Hindlimb muscle (tissue), 1 donor: ENCODE measurements at regions not wholly inside any gene's neighbourhood (a gene's known extent, or its start where the extent isn't known, plus 50 kb on each side); places are given as distances from the start of the nearest gene placed in this dataset.

Source experiments
- DNase-seq: peaks from one replicate; pipeline ENCODE4 v3.0.0-alpha.2; 2013

DNA sequence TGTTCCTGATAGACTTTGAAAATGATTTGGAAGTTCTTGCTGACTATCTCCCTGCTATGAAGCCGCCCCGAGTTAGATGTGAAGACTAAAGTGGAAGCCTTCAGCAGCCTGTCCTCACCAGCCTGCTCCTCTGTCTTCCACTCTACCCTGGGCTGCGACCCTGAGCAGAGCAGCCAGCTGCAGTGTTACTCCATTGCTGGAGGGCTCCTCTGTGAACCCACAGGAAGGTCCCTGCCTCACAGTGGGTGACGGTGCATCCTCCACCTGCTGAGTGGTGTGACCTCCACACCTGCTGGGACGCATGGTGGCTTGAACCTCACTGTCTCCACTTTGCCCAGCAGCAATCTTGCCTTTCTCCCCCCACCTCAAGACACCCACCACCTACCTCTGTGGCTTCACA lies 116.4 kb downstream of the IRS2 start:
- DNase-seq: no peak

DNA sequence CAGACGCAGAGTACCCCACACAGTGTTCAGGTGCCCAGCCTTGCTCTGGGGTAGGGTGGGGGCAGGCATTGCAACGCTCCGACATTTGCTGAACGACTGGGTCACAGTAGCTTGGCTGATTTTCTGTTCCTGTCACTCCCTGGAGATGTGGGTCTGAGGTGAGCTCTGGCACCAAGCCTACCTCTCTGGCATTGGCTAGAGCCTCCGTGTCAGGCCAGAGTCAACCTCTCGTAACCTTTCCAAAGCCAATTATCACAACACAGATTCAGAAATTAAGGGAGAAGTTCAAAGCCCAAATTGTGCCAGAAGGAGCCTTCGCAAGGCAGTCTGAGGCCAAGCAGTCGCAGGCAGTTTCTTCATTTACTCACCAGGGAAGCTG lies 117.2 kb downstream of the IRS2 start:
- no peak for DNase-seq

DNA sequence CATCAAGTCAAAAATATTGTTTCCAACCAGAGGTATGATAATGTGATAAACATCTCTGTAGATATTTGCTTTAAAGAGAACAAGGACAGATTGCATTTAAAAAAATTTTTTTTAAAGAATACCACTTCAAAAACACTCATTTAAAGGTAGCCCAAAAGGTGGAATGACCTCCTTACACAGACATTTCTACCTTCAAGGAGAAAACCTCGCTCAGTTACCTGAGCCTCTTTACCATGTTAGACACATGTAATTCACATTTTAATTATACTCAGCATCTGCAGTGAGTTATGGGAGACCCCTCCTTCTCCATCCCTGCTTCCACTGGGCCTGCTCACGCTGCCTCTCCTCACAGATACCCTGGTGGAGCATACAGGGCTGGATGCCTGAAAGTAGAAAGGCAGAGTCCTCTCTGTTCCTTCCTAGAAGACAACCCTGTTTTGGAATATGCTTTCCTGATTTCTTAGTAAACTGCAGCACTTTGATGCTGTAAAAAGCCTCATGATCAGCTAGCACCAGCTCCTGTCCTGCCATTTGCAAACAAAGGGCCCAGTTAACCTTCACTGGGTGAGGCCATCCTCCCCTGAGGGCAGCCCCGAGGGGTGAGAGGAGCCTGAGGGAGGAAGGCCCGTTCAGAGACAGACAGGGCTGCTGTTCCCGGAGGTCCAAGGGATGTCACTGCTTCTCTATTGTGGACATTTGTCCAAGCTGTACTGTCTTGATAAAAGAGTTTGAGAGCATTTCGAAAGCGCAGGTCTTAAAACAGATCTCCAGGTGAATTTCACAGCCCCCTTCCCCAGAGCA lies 117.8 kb downstream of the IRS2 start:
- DNase-seq: no peak

DNA sequence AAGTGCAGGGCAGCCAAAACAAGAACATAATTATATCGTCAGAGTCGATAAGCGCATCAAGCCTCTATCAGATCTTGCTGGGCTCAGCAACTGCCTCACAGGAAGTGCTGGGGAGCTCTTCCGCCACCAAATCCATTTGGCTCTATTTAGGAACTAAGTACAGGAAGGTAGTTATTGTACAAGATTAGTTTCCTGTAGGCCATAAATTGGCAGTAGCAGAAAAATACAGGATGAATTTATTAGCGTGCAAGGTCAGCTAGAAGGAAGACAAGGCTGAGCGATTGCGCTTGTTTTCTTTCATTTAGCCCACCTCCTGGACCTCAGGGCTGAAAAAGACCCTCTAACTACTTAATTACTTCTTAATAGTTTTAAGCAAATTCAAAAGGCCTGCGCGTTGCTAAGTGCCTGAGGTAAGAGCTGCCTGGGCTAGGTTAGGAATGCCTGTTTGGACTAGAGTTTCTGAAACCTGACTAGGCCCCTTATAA lies 118.5 kb downstream of the IRS2 start:
- no peak for DNase-seq

DNA sequence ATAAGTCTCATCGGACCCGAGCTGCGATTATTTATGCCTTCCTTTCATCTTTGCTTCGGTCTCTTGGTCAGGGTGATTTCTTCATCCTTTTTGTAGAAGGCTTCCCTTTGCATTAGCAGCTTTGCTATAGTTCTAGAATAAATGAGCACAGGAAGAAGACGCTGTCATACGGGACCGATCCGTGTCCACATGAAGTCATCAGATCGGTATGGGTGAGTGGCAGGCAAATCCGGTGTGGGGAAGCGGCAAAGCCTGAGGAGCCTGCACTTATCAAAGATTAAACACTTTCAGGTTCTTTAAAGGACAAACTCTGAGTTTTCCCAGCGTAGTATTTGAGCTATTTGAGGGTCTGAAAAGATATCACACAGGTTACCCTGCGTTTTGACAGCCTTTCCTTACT lies 119.3 kb downstream of the IRS2 start:
- DNase-seq: no peak

DNA sequence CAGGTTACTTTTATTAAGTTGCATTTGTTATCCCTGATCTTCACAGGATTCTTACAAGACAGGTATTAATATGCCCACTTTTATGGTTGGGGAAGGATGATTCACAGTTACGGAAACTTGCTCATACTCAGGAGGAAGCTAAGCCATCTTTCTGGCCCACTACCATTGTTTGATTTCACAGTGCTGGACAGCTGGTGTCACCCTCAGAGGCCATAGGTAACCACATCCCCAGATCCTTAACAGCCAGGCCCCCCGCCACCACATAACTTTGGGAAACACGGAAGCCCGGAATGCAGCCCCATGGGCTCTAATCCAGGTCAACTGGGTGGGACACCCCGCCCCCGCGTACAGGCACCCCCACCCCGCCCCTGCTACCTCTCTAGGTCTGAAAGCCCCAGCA lies 119.7 kb downstream of the IRS2 start:
- DNase-seq: no peak

DNA sequence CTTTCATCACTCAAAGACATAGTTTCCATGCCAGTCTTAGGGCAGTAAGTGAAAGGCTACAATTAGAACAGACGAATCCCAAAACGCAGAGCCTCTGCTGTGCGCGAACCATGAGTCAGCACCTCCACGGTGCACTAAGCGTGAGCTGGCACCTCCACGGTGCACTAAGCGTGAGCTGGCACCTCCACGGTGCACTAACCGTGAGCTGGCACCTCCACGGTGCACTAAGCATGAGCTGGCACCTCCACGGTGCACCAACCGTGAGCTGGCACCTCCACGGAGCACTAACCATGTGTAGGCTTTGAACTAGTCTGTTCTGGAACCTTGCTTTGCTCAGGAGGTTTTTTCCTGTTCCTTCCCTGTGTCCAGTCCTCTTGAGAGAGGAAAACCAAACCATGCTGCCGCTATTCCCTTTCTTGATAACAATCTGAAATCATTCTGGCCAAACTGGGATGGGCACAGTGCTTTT lies 120.6 kb downstream of the IRS2 start:
- no peak for DNase-seq

DNA sequence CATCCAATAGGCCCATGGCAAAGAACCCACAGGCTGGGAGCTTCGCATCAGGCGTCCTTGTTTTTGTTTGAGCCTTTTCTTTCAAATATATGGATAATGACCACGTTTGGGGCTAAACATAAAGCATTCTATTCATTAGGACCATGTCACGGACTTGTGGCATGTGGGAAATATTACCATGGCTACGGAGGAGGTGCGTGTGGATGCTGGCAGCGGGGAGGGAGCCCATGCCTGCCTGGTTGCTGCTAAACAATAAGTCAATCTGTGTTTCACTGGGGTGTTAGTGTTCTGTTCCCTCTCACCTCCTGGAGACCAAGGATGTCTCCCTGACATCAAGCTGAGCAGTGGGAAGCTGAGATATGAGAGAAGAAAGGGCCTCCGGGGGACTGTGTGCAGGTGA lies 121.1 kb downstream of the IRS2 start:
- DNase-seq: no peak

DNA sequence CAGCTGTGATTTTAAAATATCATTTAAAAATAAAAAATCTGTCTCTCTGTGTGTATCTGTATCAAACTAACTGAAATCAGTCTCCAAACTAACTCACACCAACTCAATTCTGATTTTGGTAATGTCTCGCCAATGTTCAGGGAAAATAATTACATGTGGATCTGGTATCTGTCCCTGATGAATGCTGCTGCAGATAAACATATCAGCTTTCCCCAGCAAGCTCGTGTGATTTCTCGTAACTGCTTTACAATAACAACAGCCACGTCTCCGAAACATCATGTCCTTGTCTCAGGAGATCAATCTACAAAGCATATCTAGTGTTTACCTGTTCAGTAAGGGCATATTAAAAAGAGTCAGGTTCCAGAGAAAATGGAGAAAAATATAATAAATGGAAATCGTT lies 129.0 kb downstream of the IRS2 start:
- DNase-seq: no peak

DNA sequence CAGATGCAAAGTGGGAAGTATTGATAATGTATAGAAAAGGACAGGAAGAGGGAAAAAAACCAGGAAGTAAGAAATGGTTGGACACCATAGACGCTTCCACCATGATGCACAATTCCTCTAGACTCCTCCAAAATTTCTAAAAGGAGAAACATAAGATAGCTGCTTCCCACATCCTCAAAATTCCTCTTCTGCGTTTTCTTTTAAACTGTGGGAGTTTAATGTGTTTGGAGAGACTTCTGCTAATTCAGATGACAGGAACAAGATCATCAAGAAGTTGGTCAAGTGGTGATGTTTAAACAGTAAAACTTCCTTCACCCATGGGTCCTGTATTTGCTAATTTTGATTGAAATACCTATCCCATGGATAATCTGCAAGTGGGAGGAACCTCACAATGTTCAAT lies 130.2 kb downstream of the IRS2 start:
- no peak for DNase-seq

DNA sequence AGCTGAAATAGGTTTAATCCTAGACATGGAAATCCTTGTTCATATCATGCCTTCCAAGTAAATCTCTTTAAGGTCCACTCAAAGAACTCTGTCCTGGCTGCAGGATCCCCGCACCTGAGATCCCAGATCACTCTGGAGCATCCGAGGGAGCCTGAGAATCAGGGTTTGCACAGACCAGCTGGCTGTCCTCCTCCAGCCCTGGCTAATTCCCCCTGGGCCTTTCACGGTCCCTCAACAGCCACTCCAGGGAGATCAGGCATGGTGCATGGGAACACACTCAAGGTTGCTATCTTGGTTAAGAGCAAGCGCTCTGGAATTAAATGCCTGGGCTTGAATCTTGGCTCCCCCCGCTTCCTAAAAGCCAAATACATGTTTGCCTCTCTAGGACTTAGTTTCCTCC lies 130.8 kb downstream of the IRS2 start:
- DNase-seq: no peak

DNA sequence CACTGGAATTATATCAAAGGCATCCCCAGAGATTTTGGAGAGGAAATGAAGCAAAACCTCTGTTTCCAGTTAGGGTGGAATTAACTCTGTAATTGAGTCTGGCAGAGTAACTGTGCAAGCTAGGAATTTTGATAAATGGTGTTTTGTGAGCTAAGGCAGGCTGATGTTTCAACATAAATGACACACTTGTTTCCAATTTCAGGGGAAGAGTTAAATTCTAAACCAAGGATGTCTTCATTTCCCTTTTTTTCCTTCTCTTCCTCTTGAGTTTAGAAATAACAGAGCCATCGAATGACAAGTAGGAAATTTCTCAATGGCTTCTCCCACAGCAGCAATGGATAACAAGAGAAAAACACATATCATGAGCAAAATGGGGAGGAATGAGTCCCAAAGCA lies 131.2 kb downstream of the IRS2 start:
- DNase-seq: no peak

DNA sequence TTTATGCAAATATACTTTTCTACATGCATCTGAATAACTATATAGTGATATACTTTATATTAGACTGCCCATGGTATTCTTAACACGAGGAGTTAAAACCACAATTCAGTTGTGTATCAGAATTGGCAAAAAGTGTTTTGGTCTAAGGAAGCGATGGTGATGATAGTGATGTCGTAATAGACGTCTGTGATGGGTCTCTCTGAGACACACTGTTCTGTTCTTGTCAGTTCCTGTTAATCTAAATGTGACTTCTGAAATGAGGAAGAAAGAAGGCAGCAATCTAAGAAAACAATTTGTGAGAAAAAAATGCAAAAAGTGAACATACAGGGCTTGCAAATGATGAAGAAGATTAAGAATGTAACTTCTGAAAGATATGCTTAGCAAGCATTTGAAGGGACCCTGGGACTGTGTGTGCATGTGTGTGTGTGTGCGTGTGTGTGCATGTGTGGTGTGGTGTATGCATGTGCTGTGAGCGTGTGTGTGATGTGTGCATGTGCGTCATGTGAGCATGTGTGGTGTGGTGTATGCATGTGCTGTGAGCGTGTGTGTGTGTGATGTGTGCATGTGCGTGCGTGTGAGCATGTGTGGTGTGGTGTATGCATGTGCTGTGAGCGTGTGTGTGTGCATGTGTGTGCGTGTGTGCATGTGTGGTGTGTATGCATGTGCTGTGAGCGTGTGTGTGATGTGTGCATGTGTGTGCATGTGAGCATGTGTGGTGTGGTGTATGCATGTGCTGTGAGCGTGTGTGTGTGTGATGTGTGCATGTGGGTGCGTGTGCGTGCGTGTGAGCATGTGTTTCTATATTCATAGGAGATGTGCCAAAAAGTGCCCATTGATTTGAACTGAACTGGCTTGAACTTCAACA lies 131.8 kb downstream of the IRS2 start:
- no peak for DNase-seq

DNA sequence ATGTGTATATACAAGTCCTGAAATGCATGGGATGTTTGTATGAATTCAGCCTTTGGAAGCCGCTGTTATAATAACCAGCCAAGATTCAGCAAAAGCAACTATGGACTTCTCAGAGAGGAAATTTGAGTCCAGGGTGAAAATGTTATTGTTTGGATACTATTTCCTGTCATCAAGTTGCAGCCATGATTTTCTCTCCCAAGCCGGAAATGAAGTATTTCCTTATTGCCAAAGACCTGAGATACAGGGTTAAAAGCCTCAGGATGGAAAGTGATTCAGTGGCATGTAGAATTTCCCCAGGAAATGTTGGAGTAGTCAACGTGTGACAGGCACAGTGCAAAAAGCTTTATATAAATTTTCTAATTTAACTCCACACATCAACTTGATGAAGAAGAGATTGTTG lies 133.9 kb downstream of the IRS2 start:
- DNase-seq: no peak

DNA sequence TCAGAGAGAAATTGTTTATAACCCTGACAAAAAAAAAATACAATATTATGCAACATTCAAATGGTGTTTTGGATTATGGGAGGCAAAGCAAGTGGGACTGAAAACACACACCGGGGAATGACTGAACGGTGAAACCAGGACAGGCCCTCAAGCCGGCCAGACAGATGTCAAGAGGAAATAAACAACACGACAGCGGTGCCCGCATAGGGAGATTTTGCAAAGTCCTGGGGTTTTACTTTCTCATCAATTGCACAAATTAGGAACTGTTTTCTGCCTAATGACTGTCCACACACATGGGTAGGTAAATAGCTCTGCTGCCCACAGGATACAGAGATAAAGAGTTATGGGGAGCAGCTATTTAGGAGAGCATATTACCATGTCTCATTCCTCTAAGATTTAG lies 134.5 kb downstream of the IRS2 start:
- DNase-seq: no peak

DNA sequence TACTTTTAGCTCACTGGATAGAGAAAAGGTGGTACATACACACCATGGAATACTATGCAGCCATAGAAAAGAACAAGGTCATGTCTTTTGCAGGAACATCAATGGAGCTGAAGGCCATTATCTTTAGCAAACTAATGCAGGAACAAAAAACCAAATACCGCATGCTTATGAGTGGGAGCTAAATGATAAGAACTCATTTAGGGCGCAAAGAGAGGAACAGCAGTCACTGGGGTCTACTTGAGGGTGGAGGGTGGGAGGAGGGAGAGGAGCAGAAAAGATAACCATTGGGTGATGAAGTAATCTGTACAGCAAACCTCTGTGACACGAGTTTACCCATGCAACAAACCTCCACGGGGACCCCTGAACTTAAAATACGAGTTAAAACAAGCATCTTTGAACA lies 135.1 kb downstream of the IRS2 start:
- DNase-seq: no peak

DNA sequence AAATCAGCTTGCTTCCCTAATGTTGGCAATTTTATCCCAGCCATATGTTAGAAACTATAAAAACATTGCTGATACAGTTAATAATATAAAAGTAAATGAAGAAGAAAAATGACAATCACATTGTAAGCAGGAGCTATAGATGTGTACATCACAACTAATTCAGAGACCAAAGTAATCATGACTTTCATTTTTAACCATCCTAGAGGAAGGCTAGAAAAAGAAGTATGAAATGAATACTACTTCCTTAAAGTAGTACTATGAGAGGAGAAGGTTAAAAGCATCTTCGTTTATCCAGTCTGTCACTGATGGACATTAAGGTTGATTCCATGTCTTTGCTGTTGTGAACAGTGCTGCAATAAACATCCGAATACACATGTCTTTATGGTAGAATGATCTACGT lies 135.5 kb downstream of the IRS2 start:
- DNase-seq: no peak

DNA sequence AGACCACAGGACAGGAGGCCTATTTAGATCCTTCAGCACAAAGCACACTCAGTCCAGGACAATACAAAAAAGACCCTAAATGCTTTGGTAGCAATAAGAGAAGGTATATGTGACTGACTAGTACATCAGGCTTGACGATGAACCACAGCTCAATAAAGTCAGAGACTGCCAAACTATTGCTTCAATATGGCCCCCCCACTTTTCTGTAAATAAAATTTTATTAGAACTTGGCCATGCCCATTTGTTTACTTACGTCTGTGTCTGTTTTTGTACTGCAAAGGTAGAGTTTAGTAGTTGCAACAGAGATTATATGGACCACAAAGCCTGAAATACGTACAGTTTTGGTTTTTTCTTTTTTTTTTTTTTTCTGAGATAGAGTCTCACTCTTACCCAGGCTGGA lies 136.7 kb downstream of the IRS2 start:
- no peak for DNase-seq

DNA sequence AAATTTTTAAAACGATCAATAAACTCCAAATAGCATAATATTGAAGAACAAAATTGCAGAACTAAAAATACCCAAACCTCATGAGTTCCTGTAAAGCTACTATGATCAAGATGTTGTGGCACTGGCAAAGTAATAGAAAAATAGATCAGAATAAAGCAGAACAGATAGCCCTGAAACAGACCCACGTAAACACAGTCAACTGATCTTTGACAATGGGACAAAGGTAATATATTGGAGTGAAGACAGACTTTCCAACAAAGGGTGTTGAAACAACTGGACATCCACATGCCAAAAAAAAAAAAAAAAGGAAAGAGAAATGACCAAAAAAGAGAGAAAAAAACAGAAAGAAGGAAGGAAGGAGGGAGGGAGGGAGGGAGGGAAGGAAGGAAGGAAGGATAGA lies 138.7 kb downstream of the IRS2 start:
- no peak for DNase-seq

DNA sequence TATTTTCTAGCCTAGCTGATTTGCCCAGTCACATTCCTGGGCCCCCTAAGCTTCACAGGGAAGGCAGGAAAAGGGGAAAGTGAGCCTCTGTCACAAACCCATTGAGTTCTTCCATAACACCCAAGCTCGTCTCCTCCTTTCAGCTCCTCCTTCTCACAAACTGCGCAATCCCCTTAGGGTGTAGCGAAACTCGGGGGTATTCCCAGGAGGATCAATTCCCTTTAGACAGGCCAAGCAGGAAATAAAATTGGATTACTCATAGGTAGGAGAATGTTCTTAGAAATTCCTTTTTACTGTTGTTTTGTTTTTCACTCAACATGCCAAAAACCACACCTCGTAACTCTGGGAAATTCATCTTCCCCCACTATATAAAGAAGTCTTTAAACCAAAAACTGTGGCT lies 139.3 kb downstream of the IRS2 start:
- DNase-seq: no peak

DNA sequence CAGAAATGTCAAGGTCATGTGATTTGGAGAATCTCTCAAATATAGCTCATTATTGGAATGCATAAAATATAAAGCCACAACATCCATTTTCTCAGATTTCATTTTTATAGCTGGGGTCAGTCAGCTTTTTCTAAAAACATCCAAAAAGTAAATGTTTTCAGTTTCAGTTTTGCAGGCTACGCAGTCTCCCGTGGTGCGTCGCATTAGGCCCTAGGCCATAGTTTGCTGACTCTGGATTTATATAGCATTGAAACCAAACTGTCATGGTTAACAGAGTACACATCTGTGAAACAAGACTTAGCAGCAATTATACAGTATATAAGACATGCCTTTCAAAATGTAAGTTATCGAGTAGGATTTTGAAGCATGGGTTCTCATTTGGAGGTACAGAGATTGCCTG lies 140.0 kb downstream of the IRS2 start:
- DNase-seq: no peak

DNA sequence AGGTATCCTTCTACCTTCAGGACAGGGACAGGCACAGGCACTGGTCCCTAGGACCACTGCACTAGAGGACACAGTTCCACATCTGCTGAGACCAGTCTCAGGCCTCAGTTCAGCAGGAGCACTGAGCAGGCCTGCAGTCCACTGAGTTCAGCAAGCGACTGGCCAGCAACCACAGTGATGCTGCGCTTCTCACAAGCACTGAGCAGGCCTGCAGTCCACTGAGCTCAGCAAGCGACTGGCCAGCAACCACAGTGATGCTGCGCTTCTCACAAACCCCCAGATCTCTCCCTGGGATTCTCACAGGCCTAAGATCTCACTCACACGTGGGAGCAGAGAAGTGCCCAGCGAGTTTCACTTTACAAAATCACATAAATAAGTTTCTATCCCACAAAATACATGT lies 140.6 kb downstream of the IRS2 start:
- no peak for DNase-seq

DNA sequence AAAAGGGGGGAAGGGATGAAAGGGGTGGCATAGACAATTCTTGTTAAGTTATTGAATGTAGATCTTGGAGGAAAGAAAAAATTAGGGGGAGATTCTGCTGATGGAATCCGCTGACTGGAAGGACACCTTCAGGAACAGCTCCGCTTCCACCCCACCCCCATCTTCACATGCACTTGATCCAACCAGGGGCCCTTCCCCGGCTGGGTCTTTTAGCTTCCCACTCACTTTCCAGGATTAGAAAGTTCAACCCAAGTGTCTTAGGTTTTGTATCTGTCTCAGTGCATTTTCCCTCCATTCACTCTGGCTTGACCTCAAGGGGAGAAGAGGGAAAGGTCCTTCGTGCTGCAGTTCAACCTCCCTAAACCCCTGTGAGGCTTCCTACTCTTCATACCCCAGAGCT lies 141.4 kb downstream of the IRS2 start:
- DNase-seq: no peak
